ENCODE measurements at regions not wholly inside any gene's neighbourhood (a gene's known extent, or its start where the extent isn't known, plus 50 kb on each side); places are given as distances from the start of the nearest gene placed in this dataset.

GRCh38 chr18:78781601-78781960, 198.0 kb upstream of the SALL3 start:
- ChIA-PET POLR2A (no interaction called here), CTCF (ENCODE audit: low intra/inter-chr PET ratio, low total read pairs) (no interaction called here)
- no peaks in the 10 kb centered on the region for H3K9me3 ChIP-seq (ENCODE audit: low read length)
- DNase-seq (ENCODE audit: low spot score): no peak
- H3K27me3 ChIP-seq (ENCODE audit: control insufficient read depth in 1 of 2, insufficient read depth in 2 of 2, low read length in 2 of 2): peaks cover 1 to 13% of the 10 kb centered on the region in 2 experiments; a peak in 3 of 5 replicates
- FAIRE-seq: no peak
- no peaks in the 10 kb centered on the region for H3K36me3 ChIP-seq (replicated peaks in 1 of 2; ENCODE audit: control insufficient read depth in 1 of 2, insufficient read depth in 2 of 2, low read length in 2 of 2)
- H3K27ac ChIP-seq (ENCODE audit: extremely low read length, insufficient read depth, low read length): no peak overlapping the region
- TF ChIP-seq CENPBD1 (CRISPR knock-in tag; IDR thresholded peaks at IDR 0.05; ENCODE audit: borderline replicate concordance, low read depth): no peak
- no peak for TF ChIP-seq FOXO1 (CRISPR knock-in tag; IDR thresholded peaks at IDR 0.05)
- TF ChIP-seq YY1 (IDR thresholded peaks at IDR 0.05; ENCODE audit: insufficient read depth, insufficient replicate concordance, low read depth, low read length): no peak
- in situ Hi-C loops (cut with HindIII; ENCODE audit: extremely low pct_ligation_motif_present, low pct_unique_long_range_greater_than_20kb) (no loop called here), intact Hi-C loops (cut with micrococcal nuclease; ENCODE audit: unreplicated experiment) (no loop called here)
- ATAC-seq: no peak
- no TSS peak for BruUV-seq (replicated peaks)
- 58% methylated on average over 4 of the region's 28 CpGs for WGBS (ENCODE audit: low lambda C conversion rate)
- no peak overlapping the region for H2AFZ ChIP-seq (ENCODE audit: low read length)
- H3K4me1 ChIP-seq (ENCODE audit: insufficient read depth, low read length): no peaks in the 10 kb centered on the region
- H4K20me1 ChIP-seq (ENCODE audit: insufficient read depth, low read length): no peaks in the 10 kb centered on the region
- H3K9ac ChIP-seq (ENCODE audit: insufficient read depth, low read depth, low read length): no peak overlapping the region
- H3K79me2 ChIP-seq (ENCODE audit: insufficient read depth, low read length): no peaks in the 10 kb centered on the region
- H3K4me2 ChIP-seq (ENCODE audit: low read depth, low read length): no peak overlapping the region
- no peak overlapping the region for H3K4me3 ChIP-seq (replicated peaks in 1 of 3; ENCODE audit: insufficient read depth in 1 of 3, low read depth in 2 of 3, low read length in 3 of 3)

- H3K36me3 ChIP-seq (replicated peaks in 1 of 2; ENCODE audit: control insufficient read depth in 1 of 2, insufficient read depth in 2 of 2, low read length in 2 of 2): no peaks in the 10 kb centered on the region
- CTCF ChIA-PET (ENCODE audit: low intra/inter-chr PET ratio, low total read pairs): no interaction called here
- H3K9me3 ChIP-seq (ENCODE audit: low read length): no peaks in the 10 kb centered on the region
- H4K20me1 ChIP-seq (ENCODE audit: insufficient read depth, low read length): no peaks in the 10 kb centered on the region
- intact Hi-C loops (cut with micrococcal nuclease; ENCODE audit: unreplicated experiment) (no loop called here), in situ Hi-C loops (cut with HindIII; ENCODE audit: extremely low pct_ligation_motif_present, low pct_unique_long_range_greater_than_20kb) (no loop called here)
- no TSS peak for BruUV-seq (replicated peaks)
- no peak overlapping the region for H3K9ac ChIP-seq (ENCODE audit: insufficient read depth, low read depth, low read length)
- peaks cover 1 to 12% of the 10 kb centered on the region in 2 experiments; a peak in 3 of 5 replicates for H3K27me3 ChIP-seq (ENCODE audit: control insufficient read depth in 1 of 2, insufficient read depth in 2 of 2, low read length in 2 of 2)
- no peak overlapping the region for H3K4me3 ChIP-seq (replicated peaks in 1 of 3; ENCODE audit: insufficient read depth in 1 of 3, low read depth in 2 of 3, low read length in 3 of 3)
- no peaks in the 10 kb centered on the region for H3K4me1 ChIP-seq (ENCODE audit: insufficient read depth, low read length)
- H3K79me2 ChIP-seq (ENCODE audit: insufficient read depth, low read length): no peaks in the 10 kb centered on the region
- POLR2A ChIA-PET: no interaction called here
- WGBS (ENCODE audit: low lambda C conversion rate): 17% methylated on average over 7 of the region's 21 CpGs
- ATAC-seq (no peak), DNase-seq (ENCODE audit: low spot score) (no peak), FAIRE-seq (no peak)
- H3K27ac ChIP-seq (ENCODE audit: extremely low read length, insufficient read depth, low read length): no peak overlapping the region
- H3K4me2 ChIP-seq (ENCODE audit: low read depth, low read length): no peak overlapping the region
- no peak overlapping the region for H2AFZ ChIP-seq (ENCODE audit: low read length)
- TF ChIP-seq GABPB1 (CRISPR knock-in tag; IDR thresholded peaks at IDR 0.05) (no peak), HNF1B (CRISPR knock-in tag; IDR thresholded peaks at IDR 0.05) (no peak), GATA4 (IDR thresholded peaks at IDR 0.05; ENCODE audit: borderline replicate concordance, low read depth) (no peak), ZBTB10 (CRISPR knock-in tag; IDR thresholded peaks at IDR 0.05; ENCODE audit: borderline replicate concordance) (no peak), ZNF446 (CRISPR knock-in tag; IDR thresholded peaks at IDR 0.05) (no peak), GATAD1 (CRISPR knock-in tag; IDR thresholded peaks at IDR 0.05) (no peak), U2AF1 (optimal IDR thresholded peaks at IDR 0.05; ENCODE audit: low read depth, low read length) (no peak), PLSCR1 (CRISPR knock-in tag; IDR thresholded peaks at IDR 0.05; ENCODE audit: borderline replicate concordance) (no peak), ZSCAN29 (CRISPR knock-in tag; conservative IDR thresholded peaks at IDR 0.05) (no peak), ZNF329 (CRISPR knock-in tag; IDR thresholded peaks at IDR 0.05; ENCODE audit: low read depth) (no peak), ZNF343 (CRISPR knock-in tag; IDR thresholded peaks at IDR 0.05) (no peak)
Observed at GRCh38 chr18:78782951-78783563, 196.6 kb upstream of the SALL3 start.

Measured in HepG2 (cell line).